GM21786 (cell line): ENCODE measurements at regions not wholly inside any gene's neighbourhood (a gene's known extent, or its start where the extent isn't known, plus 50 kb on each side); places are given as distances from the start of the nearest gene placed in this dataset.
"Not testable (repeated sequence)": the region's sequence is repeated elsewhere in the genome, so short reads cannot be mapped to it uniquely, and the experiment has no call there.

Source experiments
- ATAC-seq: cut with Tn5 transposase; IDR thresholded peaks from one replicate; pipeline ENCODE4 v1.9.1; 2021; ENCODE audit not compliant: unreplicated experiment

DNA sequence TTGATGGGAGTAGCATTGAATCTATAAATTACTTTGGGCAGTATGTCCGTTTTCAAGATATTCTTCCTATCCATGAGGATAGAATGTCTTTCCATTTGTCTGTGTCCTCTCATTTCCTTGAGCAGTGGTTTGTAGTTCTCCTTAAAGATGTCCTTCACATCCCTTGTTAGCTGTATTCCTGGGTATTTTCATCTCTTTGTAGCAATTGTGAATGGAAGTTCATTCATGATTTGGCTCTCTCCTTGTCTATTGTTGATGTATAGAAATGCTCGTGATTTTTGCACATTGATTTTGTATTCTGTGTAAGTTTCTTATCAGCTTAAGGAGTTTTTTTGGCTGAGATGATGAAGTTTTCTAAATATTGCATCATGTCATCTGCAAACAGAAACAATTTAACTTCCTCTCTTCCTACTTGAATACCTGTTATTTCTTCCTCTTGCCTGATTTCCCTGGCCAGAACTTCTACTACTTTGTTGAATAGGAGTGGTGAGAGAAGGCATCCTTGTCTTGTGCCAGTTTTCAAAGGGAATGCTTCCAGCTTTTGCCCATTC lies 741.0 kb downstream of the TMTC2 start:
- not testable (repeated sequence) for ATAC-seq

DNA sequence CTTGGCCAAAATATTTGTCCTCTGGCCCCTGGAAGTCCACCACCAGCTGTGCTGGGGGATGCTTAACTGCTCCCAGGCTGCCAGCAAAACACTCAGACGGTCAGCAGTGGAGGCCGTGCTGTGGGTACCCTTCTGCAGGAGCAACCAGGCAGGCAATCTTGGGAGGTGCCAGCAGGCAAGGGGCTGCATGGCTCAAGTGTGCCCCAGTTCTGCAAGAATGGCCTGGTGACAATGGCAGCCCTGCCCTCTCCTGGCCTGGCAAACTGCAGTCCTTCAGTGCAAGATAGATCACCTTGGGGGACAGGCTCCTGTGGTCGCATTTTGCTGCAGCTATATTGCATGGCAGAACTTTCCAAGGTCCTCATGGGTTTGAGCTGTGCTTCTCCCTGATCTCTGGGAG lies 728.3 kb downstream of the TMTC2 start:
- ATAC-seq = no peak

DNA sequence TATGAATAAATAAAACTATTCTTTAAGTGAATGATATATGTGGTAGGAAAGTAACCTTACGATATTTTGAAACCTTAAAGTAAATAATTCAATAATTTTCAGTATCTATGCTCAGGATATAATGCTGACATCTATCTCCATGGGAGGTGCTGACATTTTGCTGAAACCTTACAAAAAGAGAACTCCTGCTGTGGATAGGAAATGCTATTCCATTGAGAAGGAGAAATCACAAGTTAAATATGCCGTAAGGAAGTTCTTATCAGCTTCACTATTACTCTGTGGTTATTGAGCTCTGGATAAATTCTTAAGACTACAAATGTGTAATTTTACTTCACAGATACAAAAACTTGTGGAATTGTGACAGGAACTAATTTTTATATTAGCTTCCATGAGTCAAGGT lies 722.1 kb downstream of the TMTC2 start:
- no peak for ATAC-seq

DNA sequence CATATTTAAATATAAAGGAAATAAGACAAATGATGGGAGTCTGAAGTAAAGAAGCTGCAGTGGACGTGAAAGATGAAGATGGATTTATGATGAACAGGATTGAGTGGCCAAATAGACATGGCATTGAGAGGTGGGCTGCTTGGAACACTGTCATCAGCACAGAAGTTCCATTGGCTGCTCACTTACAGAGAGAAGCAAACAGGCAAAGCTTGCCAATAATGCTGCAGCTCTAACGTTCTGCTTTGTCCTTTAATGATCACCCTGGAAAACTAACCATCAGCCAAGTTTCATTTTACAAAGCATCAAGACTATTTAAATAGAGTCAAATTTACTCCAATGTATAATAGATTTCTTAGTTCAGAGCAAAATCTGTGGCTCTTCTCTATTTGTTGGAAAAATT lies 721.4 kb downstream of the TMTC2 start:
- ATAC-seq = no peak

DNA sequence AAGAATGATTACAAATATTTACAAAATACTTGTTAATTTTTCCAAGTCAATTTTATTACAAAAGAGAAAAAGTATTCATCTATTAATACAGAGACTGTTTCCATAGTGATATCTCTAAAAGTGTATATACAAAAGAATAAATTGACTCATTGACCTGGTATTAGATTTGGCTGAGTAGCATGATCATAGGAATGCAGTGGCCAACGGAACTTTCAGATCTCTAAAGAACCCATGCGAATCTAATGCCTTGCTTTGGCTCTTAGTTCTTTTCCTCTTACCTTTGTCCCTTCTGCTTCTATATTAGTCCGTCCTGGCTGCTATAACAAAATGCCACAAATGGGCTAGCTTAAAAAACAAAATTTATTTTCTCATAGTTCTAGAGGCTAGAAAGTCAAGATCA lies 717.8 kb downstream of the TMTC2 start:
- no peak for ATAC-seq

DNA sequence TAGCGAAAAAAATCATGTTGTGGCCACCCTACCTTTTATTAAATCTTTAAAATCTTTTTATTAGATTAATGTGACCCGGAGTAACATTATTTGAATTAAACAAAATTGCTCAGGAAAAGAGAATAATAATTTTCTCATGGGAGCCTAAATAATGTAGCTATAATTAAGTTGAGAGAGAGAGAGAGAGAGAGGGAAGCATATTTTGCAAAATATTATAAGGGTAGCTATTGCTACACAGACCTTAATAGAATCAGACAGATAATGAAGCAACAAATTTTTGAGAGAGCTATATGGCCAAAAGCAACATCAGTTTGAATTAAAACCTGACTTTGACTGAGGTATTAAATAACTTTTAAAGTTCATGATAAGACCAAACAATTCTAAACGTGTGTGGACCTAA lies 703.5 kb downstream of the TMTC2 start:
- ATAC-seq = no peak

DNA sequence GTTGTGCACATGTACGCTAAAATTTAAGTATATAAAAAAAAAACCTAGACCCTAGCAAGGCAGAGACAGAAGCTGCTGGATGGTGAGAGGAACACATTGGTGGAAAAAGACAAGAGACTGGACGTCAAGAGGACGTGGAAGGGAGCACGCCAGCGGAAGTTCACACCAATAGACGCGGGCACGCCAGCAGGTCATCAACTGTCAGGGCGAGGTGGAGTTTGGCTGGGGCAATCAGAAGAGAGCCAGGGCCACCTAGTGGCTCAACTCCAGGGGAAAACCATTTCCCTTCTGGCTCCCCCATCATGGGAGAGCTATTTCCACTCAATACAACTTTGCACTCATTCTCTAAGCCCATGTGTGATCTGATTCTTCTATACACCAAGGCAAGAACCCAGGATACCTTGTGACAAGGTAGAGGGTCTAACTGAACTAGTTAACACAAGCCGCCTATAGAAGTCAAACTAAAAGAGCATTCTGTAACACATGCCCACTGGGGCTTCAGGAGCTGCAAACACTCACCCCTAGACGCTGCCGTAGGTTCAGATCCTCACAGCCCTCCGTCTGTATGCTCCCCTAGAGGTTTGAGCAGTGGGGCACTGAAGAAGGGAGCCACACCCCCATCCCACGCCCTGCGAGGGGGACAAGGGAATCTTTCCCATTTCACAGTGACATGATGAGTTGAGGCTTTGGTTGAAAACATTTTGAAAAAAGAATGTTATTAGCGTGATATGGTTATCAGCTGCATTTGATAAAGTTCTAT lies 702.7 kb downstream of the TMTC2 start:
- peak; percentile 44 for ATAC-seq

DNA sequence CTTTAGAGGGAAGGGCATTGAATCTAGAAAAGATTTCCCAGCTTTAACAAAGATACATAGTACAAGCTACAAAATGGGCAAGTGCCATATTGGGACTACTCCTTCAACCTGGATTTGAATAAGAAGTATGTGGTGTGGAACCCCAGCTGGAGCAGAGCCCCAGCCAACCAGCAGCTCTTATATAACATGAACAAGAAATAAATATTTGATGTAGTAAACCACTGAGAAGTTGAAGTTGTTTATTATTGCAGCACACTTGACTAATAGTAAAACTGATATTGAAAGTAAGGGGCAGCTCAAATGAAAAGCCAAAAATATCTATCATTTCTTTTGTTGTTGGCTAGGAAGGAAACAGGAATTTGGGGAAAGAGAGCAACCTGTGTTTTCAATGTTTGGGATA lies 701.8 kb downstream of the TMTC2 start:
- peak; percentile 62 for ATAC-seq

DNA sequence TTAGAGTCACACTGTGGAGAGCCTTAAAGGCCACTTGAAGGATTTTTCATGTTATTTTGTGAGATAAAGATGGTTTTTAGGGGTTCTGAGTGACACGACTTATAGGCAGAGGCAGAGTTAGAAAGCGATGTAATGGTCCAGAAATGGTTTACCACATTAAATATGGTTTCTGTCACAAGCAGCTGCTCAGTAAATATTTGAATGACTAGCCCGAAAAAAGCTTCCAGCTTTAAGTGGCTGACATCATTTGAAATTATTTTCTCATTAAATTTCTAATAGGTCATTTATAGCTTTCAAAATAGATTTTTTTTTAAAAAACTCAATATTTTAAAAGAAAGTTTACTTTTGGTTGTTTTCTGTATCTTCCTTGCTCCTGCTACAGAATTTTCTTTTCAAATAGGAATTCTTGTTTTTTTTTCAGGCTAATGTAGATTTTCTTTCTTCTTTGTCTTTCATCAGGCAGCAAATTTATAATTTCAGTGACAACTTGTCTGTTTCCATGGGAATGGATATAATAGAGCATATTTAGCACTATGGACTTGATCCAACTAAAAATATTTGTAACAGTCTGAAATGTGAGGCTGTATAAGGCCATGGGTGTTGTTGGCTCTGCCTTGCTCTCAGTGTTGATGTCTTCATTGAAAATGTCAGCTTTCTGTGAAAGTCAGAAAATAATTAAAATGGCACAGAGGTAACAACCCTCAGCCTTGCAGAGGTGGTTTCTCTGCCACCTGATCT lies 700.0 kb downstream of the TMTC2 start:
- no peak for ATAC-seq

DNA sequence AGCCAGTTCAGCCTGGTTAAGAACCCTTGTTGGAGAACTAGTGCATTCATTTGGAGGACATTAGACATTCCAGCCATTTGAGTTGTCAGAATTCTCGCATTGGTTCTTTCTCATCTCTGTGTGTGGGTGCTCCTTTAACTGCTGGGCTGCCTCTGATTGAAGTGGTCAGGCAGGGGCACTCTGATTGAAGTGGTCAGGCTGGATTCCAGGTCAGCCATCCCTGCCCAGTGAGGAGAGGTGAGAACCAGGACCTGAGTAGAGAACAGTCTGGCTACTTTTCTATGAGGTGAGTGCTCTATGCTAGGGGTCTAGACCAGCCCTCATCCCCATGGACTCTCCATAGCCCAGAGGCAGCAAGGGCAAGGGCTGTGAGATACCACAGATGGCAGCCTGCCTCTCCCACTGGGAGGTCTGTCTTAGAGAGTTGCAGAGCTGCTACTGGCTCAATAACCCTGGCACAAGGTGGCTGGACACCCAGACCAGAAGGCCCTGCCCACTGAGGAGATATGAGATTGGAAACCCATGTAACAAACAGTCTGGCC lies 691.6 kb downstream of the TMTC2 start:
- ATAC-seq = no peak

DNA sequence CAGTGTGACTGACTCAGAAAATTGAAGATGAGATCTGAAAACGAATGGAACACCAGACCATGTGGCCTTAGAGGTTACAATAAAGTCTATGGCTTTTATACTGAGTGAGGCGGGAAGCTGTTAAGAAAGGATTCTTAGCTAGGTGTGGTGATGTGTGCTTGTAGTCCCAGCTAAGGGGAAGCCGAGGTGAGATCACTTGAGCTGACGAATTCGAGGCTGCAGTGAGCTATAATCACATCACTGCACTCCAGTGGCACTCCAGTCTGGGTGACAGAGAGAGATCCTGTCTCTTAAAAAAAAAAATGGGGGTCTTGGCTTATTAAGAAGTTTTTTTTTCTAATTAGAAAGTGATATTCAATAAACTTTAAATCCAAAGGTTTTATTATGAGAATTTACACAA lies 678.6 kb downstream of the TMTC2 start:
- no peak for ATAC-seq

DNA sequence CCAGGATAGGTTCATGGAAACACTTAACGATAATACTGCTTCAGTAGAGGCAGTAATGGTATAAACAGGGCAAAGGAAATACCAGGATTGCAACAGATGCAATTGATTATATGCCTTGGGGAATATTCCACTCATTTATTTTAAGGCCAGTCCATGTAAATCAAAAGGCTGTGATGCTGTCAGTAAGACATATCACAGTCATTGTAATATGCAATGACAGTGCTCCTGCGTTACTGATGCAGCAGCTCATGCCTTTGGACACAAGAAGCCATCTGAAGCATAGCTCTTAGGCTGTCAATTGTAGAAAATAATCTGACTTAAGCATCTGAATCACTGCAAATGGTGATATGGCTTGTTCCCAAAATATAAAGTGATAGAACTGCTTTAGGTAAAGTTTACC lies 674.8 kb downstream of the TMTC2 start:
- ATAC-seq = no peak

DNA sequence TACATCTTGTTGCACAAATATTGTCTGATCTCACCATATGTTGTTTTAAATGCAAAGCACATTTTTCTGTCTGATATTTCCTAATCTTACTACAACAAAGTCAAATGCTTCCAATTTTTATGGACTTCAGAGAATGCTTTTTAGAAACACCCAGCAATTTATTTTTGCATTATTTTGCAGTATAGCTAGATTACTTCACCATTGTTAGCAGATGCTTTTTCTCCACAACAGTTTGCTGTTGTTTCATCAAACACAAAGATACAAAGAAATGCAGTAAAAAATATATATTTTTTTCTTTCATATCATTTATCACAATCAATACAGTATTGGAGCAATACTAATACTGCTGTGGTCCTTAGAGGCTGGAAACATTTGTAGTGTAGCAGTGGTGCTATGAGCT lies 674.4 kb downstream of the TMTC2 start:
- no peak for ATAC-seq

DNA sequence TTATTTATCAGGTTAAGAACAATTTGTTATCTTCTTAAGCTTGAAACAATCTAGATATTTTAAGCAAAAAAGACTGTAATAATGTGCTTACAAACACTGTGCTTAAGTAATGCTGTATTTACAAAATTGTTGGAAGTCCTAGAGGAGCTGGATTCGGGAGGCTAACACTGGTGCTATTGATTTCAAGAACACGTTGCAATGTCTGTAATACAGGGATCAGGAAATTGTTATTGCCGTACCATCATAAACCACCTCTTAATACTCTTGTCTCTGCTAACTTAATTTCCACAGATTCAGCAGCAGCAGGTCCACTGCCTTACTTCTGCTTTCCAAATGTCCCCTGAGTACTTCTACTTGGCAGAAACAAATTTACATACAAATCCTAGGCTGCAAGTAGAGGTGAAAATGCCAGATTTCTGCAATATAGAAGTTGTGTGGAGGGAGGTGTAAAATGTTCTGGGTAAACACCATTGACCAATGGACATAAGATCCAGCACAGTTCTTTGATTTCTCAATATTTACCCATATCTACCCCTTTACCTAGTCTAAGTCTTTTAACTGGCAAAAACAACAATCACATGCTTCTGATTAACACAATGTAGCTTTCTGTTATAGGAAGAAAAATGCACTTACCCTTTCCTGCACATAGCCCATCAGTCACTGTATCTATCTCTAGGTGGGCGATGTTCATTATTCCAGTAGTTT lies 663.4 kb downstream of the TMTC2 start:
- no peak for ATAC-seq

DNA sequence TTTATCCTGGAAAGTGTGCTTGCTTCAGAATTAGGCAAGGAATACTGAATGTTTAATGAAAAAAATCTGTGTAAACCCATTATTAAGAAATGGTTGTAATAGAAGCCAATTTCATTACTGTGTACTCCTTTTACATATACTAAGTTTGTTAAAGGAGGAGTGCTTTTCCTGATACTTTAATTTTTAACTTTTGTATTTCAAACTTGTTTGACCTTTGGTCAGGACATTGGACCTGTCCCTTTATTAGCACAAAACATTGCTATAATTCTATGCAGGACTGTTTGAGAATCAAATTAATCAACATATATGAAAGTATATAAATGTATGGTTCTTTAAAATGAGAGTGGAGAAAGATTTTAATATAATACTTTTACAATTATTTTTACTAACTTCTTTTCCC lies 659.6 kb downstream of the TMTC2 start:
- no peak for ATAC-seq

DNA sequence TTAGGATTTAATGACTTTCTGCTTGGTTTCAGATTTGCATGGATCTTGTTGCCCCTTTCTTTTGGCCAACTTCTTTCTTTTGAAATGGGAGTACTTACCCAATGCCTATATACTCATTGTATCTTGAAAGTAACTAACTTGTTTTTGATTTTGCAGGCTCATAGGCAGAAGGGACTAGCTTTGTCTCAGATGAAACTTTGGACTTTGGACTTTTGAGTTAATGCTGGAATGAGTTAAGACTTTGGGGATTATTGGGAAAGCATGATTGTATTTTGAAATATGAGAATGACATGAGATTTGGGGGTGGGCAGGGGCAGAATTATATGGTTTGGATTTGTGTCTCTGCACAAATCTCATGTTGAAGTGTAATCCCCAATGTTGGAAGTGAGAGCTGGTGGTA lies 657.1 kb downstream of the TMTC2 start:
- ATAC-seq = no peak

DNA sequence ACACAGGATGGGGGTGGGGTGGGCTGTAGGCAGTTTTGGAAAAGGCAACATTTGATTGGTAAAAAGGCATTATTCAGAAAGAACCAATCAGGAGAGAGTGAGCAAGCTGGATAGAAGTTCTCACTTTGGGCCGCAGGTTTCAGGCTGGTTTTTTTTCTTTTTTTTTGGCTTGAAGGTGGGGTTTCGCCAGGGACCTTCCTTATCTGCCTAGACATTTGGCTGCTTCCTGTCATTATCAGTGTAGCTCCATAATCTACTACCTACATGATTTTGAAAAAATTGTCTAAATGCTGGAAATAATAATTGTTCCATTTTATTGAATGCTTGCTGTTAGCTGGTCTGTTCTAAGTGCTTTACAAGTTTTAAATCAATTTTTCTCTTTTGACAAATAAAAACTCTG lies 649.0 kb downstream of the TMTC2 start:
- ATAC-seq = no peak

DNA sequence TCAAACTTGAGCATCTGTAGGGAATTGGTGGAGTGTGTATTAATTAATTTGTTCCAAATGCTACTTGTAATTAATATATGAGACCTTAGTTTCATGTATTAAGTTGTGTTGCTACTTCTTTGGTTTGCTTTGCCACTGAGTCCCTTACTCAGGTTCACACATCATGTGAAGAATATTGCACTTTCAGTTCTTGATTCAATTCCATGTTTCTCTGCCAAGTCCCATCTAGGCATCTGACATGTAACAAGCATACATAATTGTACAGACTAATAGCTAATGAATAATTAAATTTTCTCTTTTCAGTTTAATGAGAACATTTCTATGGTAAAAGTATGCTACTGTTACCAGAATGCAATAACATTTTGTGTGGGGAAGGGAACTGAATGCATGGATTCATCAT lies 640.0 kb downstream of the TMTC2 start:
- no peak for ATAC-seq

DNA sequence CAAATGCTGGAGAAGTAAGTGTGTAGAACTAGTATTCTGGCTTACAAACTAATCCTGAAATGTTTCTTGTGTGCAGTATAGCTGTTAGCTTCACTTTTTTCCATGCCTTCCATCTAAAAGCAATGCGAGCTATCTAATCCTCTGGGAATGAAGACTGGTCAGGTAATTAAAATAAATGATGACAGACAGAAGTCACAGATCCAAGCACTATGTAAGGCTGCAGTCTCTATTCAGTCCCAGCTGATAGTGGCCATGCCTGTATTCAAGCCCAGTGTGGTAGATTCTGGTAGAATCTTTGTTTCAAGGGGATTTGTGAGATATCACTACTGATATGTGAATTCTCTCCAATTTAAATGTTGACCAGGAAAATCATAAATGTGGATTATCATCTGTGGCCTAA lies 637.2 kb downstream of the TMTC2 start:
- ATAC-seq = no peak

DNA sequence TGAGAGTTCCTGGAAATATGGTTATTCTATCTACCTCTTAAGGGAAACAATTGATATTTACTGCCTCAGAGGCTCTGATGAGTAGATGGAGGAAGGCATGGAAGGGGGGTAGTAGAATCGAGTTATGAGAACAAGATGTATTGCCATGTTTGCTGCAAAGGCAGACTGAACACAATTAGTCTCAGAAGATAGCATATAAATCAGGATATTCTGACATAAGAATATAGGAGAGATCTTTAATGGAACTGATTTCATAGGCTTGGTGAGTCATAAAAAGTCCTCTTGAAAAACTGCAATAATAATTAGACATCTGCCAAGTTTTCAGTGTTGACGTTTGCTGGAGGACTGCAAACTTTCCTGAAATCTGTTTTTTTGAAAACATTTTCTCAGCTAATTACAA lies 636.1 kb downstream of the TMTC2 start:
- no peak for ATAC-seq

DNA sequence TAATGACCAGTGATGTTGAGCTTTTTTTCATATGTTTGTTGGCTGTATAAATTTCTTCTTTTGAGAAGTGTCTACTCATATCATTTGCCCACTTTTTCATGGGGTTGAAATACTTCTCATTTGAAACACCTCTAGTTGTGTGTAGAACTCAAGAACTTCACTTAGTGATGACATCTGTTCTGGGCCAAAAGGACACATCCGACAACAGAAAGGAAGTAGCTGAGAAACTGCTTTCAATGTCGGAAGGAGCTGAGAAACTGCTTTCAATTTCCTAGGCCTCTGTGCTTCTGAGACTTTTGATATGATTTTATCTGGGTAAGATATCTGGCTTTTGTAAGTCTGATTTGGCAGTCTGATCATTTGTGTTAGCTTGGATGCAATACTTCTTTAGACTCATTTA lies 635.3 kb downstream of the TMTC2 start:
- ATAC-seq = no peak

DNA sequence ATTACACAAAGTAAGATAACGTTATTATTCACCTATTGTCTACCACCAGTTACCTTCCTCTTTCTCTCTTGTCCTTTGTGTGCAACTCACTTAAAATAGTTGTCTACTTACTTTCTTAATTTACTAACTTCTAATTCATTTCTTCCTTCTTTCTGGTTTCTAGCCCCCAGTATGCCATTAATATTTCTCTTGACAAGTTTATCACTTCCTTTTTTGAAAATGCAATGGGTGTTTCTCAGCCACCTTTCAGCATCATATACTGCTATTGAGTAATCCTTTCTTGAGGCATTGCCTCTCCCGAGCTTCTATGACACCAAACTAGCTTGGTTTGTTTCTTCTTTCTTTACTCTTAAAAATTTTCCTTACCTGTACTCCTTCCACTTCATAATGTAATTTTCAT lies 633.6 kb downstream of the TMTC2 start:
- no peak for ATAC-seq
